ENCODE measurements at regions not wholly inside any gene's neighbourhood (a gene's known extent, or its start where the extent isn't known, plus 50 kb on each side); places are given as distances from the start of the nearest gene placed in this dataset.

DNA sequence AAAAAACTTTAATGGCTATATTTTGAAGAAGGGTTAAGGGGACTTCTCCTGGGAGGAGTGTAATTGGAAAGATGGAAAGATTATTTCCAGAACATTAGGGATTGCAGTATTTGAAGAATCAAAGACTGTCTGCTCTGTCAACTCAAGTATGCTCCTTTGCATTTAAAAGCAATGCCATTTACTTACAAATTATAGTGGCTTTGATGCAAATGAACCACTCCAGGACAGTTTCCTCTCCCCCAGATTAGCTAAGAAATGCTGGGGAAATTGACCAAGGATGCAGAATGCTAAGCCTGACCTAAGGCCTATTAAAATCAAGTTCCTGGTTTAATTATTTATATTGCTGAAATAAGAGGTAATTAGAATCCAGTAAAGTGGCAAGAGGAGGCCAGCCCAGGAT is 110.5 kb upstream of the CAMK1G start:
- Histone ChIP-seq H3K9me3 (ENCODE audit: control insufficient read depth, insufficient read depth, low read depth, low read length) (no peaks in the 10 kb centered on the region), H3K36me3 (ENCODE audit: control insufficient read depth, insufficient read depth, low read length) (no peaks in the 10 kb centered on the region), H3K4me1 (ENCODE audit: control insufficient read depth, insufficient read depth, low read length) (no peaks in the 10 kb centered on the region), H3K27me3 (ENCODE audit: control insufficient read depth, insufficient read depth, low read length) (no peaks in the 10 kb centered on the region), H3K27ac (ENCODE audit: low read length) (no peak overlapping the region), H3K4me3 (ENCODE audit: low read depth in 2 of 2, low read length in 2 of 2) (no peak overlapping the region)
- TF ChIP-seq SIN3A (IDR thresholded peaks at IDR 0.05; ENCODE audit: borderline replicate concordance, insufficient read depth, low read depth, low read length) = no peak
- CTCF ChIA-PET = no interaction called here
- intact Hi-C loops (cut with micrococcal nuclease; ENCODE audit: unreplicated experiment) = no loop called here
- no peak for DNase-seq (ENCODE audit: low read depth, low spot score)
- in situ Hi-C loops (cut with HindIII; ENCODE audit: low pct_unique_long_range_greater_than_20kb, low sequenced_read_pairs) = no loop called here
- BruUV-seq (replicated peaks) = no TSS peak
- POLR2A ChIA-PET = no interaction called here
- no peak for ATAC-seq

- Histone ChIP-seq H3K9me3 (ENCODE audit: control insufficient read depth, insufficient read depth, low read depth, low read length) (no peaks in the 10 kb centered on the region), H3K4me3 (ENCODE audit: low read depth in 2 of 2, low read length in 2 of 2) (no peak overlapping the region), H3K4me1 (ENCODE audit: control insufficient read depth, insufficient read depth, low read length) (no peaks in the 10 kb centered on the region), H3K27me3 (ENCODE audit: control insufficient read depth, insufficient read depth, low read length) (no peaks in the 10 kb centered on the region), H3K36me3 (ENCODE audit: control insufficient read depth, insufficient read depth, low read length) (no peaks in the 10 kb centered on the region), H3K27ac (ENCODE audit: low read length) (no peak overlapping the region)
- ChIA-PET POLR2A (no interaction called here), CTCF (no interaction called here)
- ATAC-seq = no peak
- in situ Hi-C loops (cut with HindIII; ENCODE audit: low pct_unique_long_range_greater_than_20kb, low sequenced_read_pairs) = no loop called here
- no peak for DNase-seq (ENCODE audit: low read depth, low spot score)
- BruUV-seq (replicated peaks) = no TSS peak
- intact Hi-C loops (cut with micrococcal nuclease; ENCODE audit: unreplicated experiment) = no loop called here
- TF ChIP-seq CTCF (IDR thresholded peaks at IDR 0.05) = no peak
- TF ChIP-seq TCF7L2 (IDR thresholded peaks at IDR 0.05; ENCODE audit: low read depth, low read length) = no peak
- no peak for TF ChIP-seq REST (IDR thresholded peaks at IDR 0.05; ENCODE audit: insufficient read depth in 1 of 2, low read depth in 2 of 2, low read length in 1 of 2)
- TF ChIP-seq SIN3A (IDR thresholded peaks at IDR 0.05; ENCODE audit: borderline replicate concordance, insufficient read depth, low read depth, low read length) = no peak
- no peak for TF ChIP-seq POLR2AphosphoS5 (IDR thresholded peaks at IDR 0.05; ENCODE audit: low read depth, low read length)
These were observed 103.2 kb upstream of the CAMK1G start for GRCh38 chr1:209480345-209480744.

GRCh38 chr1:209483691-209484090 is 99.8 kb upstream of the CAMK1G start:
- ChIA-PET POLR2A (no interaction called here), CTCF (no interaction called here)
- no peak for ATAC-seq
- no peak overlapping the region for H3K4me3 ChIP-seq (ENCODE audit: low read depth in 2 of 2, low read length in 2 of 2)
- no peak for DNase-seq (ENCODE audit: low read depth, low spot score)
- no peaks in the 10 kb centered on the region for H3K27me3 ChIP-seq (ENCODE audit: control insufficient read depth, insufficient read depth, low read length)
- H3K36me3 ChIP-seq (ENCODE audit: control insufficient read depth, insufficient read depth, low read length) = no peaks in the 10 kb centered on the region
- no peaks in the 10 kb centered on the region for H3K4me1 ChIP-seq (ENCODE audit: control insufficient read depth, insufficient read depth, low read length)
- H3K27ac ChIP-seq (ENCODE audit: low read length) = no peak overlapping the region
- in situ Hi-C loops (cut with HindIII; ENCODE audit: low pct_unique_long_range_greater_than_20kb, low sequenced_read_pairs) (no loop called here), intact Hi-C loops (cut with micrococcal nuclease; ENCODE audit: unreplicated experiment) (no loop called here)
- H3K9me3 ChIP-seq (ENCODE audit: control insufficient read depth, insufficient read depth, low read depth, low read length) = no peaks in the 10 kb centered on the region
- no TSS peak for BruUV-seq (replicated peaks)
- TF ChIP-seq CTCF (IDR thresholded peaks at IDR 0.05) (no peak), TCF7L2 (IDR thresholded peaks at IDR 0.05; ENCODE audit: low read depth, low read length) (no peak), REST (IDR thresholded peaks at IDR 0.05; ENCODE audit: insufficient read depth in 1 of 2, low read depth in 2 of 2, low read length in 1 of 2) (no peak), SIN3A (IDR thresholded peaks at IDR 0.05; ENCODE audit: borderline replicate concordance, insufficient read depth, low read depth, low read length) (no peak), POLR2AphosphoS5 (IDR thresholded peaks at IDR 0.05; ENCODE audit: low read depth, low read length) (no peak)
